ENCODE measurements at regions not wholly inside any gene's neighbourhood (a gene's known extent, or its start where the extent isn't known, plus 50 kb on each side); places are given as distances from the start of the nearest gene placed in this dataset.

- Histone ChIP-seq H4K5ac (ENCODE audit: insufficient read length, low read depth, low read length) (no peak overlapping the region), H2BK12ac (ENCODE audit: low read depth, low read length) (no peak overlapping the region), H2BK5ac (ENCODE audit: low read depth, low read length) (no peak overlapping the region), H2AK5ac (ENCODE audit: low read depth, low read length) (no peak overlapping the region), H3K79me1 (ENCODE audit: low read depth, low read length) (no peaks in the 10 kb centered on the region), H2BK15ac (ENCODE audit: low read length) (no peak overlapping the region), H2BK120ac (replicated peaks; ENCODE audit: low read depth, low read length) (no peak overlapping the region), H3K14ac (ENCODE audit: insufficient read length) (no peak overlapping the region), H2AFZ (ENCODE audit: low read length) (no peak overlapping the region), H4K8ac (ENCODE audit: extremely low read depth, insufficient read depth, low read length) (no peak overlapping the region), H3K4ac (replicated peaks; ENCODE audit: insufficient read length, low read depth, low read length) (no peak overlapping the region), H2BK20ac (ENCODE audit: low read length) (no peak overlapping the region), H3K9me3 (ENCODE audit: insufficient read depth in 2 of 2, low read depth in 1 of 2, low read length in 1 of 2) (no peaks in the 10 kb centered on the region), H3K23ac (ENCODE audit: insufficient read length) (no peak overlapping the region), H3K9ac (replicated peaks in 1 of 4; ENCODE audit: extremely low read depth in 1 of 4, low read depth in 3 of 4, low read length in 3 of 4) (no peak overlapping the region), H4K91ac (replicated peaks; ENCODE audit: insufficient read length, low read length) (no peak overlapping the region), H3K27me3 (replicated peaks in 1 of 4; ENCODE audit: control insufficient read depth in 3 of 4, extremely low read depth in 1 of 4, insufficient read depth in 3 of 4, low read length in 3 of 4) (no peaks in the 10 kb centered on the region), H3K56ac (replicated peaks; ENCODE audit: insufficient read length, low read depth, low read length) (no peak overlapping the region), H3K4me3 (ENCODE audit: extremely low read depth in 1 of 4, insufficient read depth in 2 of 4, low read depth in 3 of 4, low read length in 4 of 4) (no peak overlapping the region), H4K20me1 (replicated peaks in 1 of 2; ENCODE audit: control insufficient read depth in 1 of 2, insufficient read depth in 2 of 2, low read length in 2 of 2) (no peaks in the 10 kb centered on the region), H3K79me2 (ENCODE audit: control insufficient read depth in 1 of 2, insufficient read depth in 2 of 2, low read length in 2 of 2) (no peaks in the 10 kb centered on the region), H3K36me3 (ENCODE audit: control insufficient read depth in 2 of 4, insufficient read depth in 4 of 4, low read length in 3 of 4) (no peaks in the 10 kb centered on the region), H3K23me2 (ENCODE audit: low read depth, low read length) (no peaks in the 10 kb centered on the region), H3K4me2 (ENCODE audit: insufficient read depth in 1 of 2, low read depth in 2 of 2, low read length in 2 of 2) (no peak overlapping the region), H3K18ac (ENCODE audit: extremely low read depth, low read length) (no peak overlapping the region), H3K27ac (ENCODE audit: low read depth, low read length) (no peak overlapping the region), H3K4me1 (replicated peaks in 1 of 4; ENCODE audit: control insufficient read depth in 3 of 4, insufficient read depth in 4 of 4, low read length in 3 of 4) (no peaks in the 10 kb centered on the region)
- CTCF ChIA-PET (ENCODE audit: partially characterized antibody) = interaction anchor here (1.1 to 3.8 kb wide), 2 partner anchors 9 to 121 kb away, joined by 3 to 16 read pairs; no protein-coding TSS in a partner anchor
- POLR2A ChIA-PET (ENCODE audit: partially characterized antibody) = no interaction called here
- no peak for FAIRE-seq
- no peak for DNase-seq (ENCODE audit: low read depth in 1 of 2, low spot score in 2 of 2)
- TF ChIP-seq KDM5A (IDR thresholded peaks at IDR 0.05; ENCODE audit: low read length) (no peak), RBBP5 (IDR thresholded peaks at IDR 0.05; ENCODE audit: borderline replicate concordance, low read depth, low read length) (no peak), CHD1 (IDR thresholded peaks at IDR 0.05; ENCODE audit: low read depth, low read length) (no peak), SP2 (IDR thresholded peaks at IDR 0.05; ENCODE audit: low read length) (no peak), CTBP2 (IDR thresholded peaks at IDR 0.05; ENCODE audit: borderline replicate concordance, insufficient read depth, insufficient read length, low read length) (no peak), ATF3 (IDR thresholded peaks at IDR 0.05; ENCODE audit: insufficient read depth, low read depth, low read length) (no peak), SIN3A (conservative IDR thresholded peaks at IDR 0.05 in 1 of 2, IDR thresholded peaks at IDR 0.05 in 1 of 2; ENCODE audit: low read depth in 1 of 2, low read length in 2 of 2) (no peak), BCL11A (IDR thresholded peaks at IDR 0.05; ENCODE audit: low read depth in 2 of 2, low read length in 2 of 2) (no peak), CHD2 (IDR thresholded peaks at IDR 0.05; ENCODE audit: low read length) (no peak), SP1 (IDR thresholded peaks at IDR 0.05; ENCODE audit: low read depth, low read length) (no peak), SP4 (IDR thresholded peaks at IDR 0.05; ENCODE audit: low read length) (no peak)
- 87% methylated on average over 3 of the region's 3 CpGs; no CpG with 5 or more reads in 1 of the 2 experiments for WGBS, 2 experiments (ENCODE audit: extremely low coverage in 1 of 2, insufficient coverage in 1 of 2, insufficient read length in 1 of 2, insufficient replicate concordance in 2 of 2, low coverage in 1 of 2, low lambda C conversion rate in 2 of 2, missing lambda C conversion rate in 1 of 2)
Measured at GRCh38 chr10:84084342-84084741, 55.0 kb upstream of the GHITM start.
